CD4-positive, CD25-positive, alpha-beta regulatory T cell (primary cell): ENCODE measurements at regions not wholly inside any gene's neighbourhood (a gene's known extent, or its start where the extent isn't known, plus 50 kb on each side); places are given as distances from the start of the nearest gene placed in this dataset.

Experiments used
- ATAC-seq, 2 donors: fragments of 150-1000 bp; cut with Tn5 transposase; one replicate each; pipeline ENCODE4 v1.10.0; 2021; ENCODE audit warnings: low read depth in 2 of 2, moderate number of reproducible peaks in 2 of 2, moderate library complexity in 1 of 2
- DNase-seq, 3 donors: peaks; one replicate each; pipeline versions ENCODE4 v3.0.0 to v3.0.0-alpha.2; 2012 to 2022; ENCODE audit warnings: mixed read lengths in 1 of 3
- H3K27ac ChIP-seq: one replicate; pipeline ENCODE4 v1.7.0; 2013; ENCODE audit warnings: mild to moderate bottlenecking, low read length; ENCODE audit not compliant: insufficient read depth, poor library complexity, severe bottlenecking
- H3K27me3 ChIP-seq: one replicate; pipeline ENCODE4 v1.7.0; 2013; ENCODE audit warnings: low read length; ENCODE audit not compliant: control insufficient read depth, insufficient read depth
- H3K36me3 ChIP-seq: one replicate; pipeline ENCODE4 v1.7.0; 2013; ENCODE audit warnings: mild to moderate bottlenecking, low read length, moderate library complexity; ENCODE audit not compliant: control insufficient read depth, insufficient read depth
- H3K4me1 ChIP-seq: 2 replicates; pipeline ENCODE4 v1.7.0; 2013; ENCODE audit warnings: mild to moderate bottlenecking, low read length; ENCODE audit not compliant: insufficient read depth, control insufficient read depth, poor library complexity, severe bottlenecking
- H3K4me3 ChIP-seq: one replicate; pipeline ENCODE4 v1.7.0; 2013; ENCODE audit warnings: low read depth, mild to moderate bottlenecking, low read length, moderate library complexity
- H3K9me3 ChIP-seq, 2 experiments: 1 replicate in 1 of 2; 2 replicates in 1 of 2; pipeline ENCODE4 v1.7.0; 2013; ENCODE audit warnings: low read length in 2 of 2, mild to moderate bottlenecking in 1 of 2, moderate library complexity in 1 of 2; ENCODE audit not compliant: control insufficient read depth in 2 of 2
- H3K27ac Mint-ChIP-seq, 3 donors: one replicate each; pipeline ENCODE4 v1.8.0; 2020 to 2022; ENCODE audit warnings: mild to moderate bottlenecking in 3 of 3, mixed read lengths in 3 of 3, moderate library complexity in 2 of 3
- H3K27me3 Mint-ChIP-seq: one replicate; pipeline ENCODE4 v1.8.0; 2022; ENCODE audit warnings: mild to moderate bottlenecking, mixed read lengths
- H3K36me3 Mint-ChIP-seq: one replicate; pipeline ENCODE4 v1.8.0; 2020; ENCODE audit warnings: mixed read lengths
- H3K4me1 Mint-ChIP-seq, 4 donors: one replicate each; pipeline ENCODE4 v1.8.0; 2020 to 2022; ENCODE audit warnings: mixed read lengths in 4 of 4, mild to moderate bottlenecking in 1 of 4
- H3K4me3 Mint-ChIP-seq, 4 donors: one replicate each; pipeline ENCODE4 v1.8.0; 2020 to 2022; ENCODE audit warnings: mild to moderate bottlenecking in 4 of 4, mixed read lengths in 4 of 4, moderate library complexity in 3 of 4
- H3K9me3 Mint-ChIP-seq, 7 donors: one replicate each; pipeline ENCODE4 v1.8.0; 2020 to 2022; ENCODE audit warnings: mixed read lengths in 7 of 7, mild to moderate bottlenecking in 3 of 7, moderate library complexity in 2 of 7

DNA sequence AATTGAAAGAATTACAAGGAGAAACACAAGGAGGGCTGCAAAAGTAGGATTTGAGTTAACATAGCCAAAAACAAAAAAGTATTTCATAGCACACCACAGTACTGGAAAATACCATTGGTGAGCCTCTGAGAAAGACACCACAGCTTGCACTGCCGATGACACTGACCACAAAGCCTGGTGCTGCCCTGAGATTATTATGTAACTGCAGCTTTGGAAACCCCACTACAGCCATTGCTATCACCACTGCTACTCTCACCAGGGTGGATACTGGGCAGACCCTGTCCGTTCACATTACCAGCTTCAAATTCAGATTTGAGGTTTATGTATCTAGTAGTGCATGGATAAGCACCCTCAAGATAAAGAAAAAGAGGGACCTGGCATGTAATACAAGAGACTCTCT lies 1246.7 kb upstream of the SORCS1 start:
- H3K36me3 ChIP-seq = no peaks in the 10 kb centered on the region
- H3K27ac ChIP-seq = no peak overlapping the region
- Mint-ChIP-seq H3K27ac (no peak overlapping the region), H3K36me3 (no peaks in the 10 kb centered on the region), H3K4me3 (no peak overlapping the region), H3K9me3 (peaks cover 0 to 9% (median 4%) of the 10 kb centered on the region in 7 donors), H3K27me3 (no peaks in the 10 kb centered on the region), H3K4me1 (no peaks in the 10 kb centered on the region)
- no peak for ATAC-seq
- no peak overlapping the region for H3K4me3 ChIP-seq
- no peaks in the 10 kb centered on the region for H3K9me3 ChIP-seq
- no peaks in the 10 kb centered on the region for H3K27me3 ChIP-seq
- H3K4me1 ChIP-seq = no peaks in the 10 kb centered on the region
- DNase-seq = no peak

GRCh38 chr10:108410236-108410635 lies 1245.7 kb upstream of the SORCS1 start:
- Histone ChIP-seq H3K4me3 (no peak overlapping the region), H3K27me3 (no peaks in the 10 kb centered on the region), H3K27ac (no peak overlapping the region), H3K9me3 (no peaks in the 10 kb centered on the region), H3K36me3 (no peaks in the 10 kb centered on the region), H3K4me1 (no peaks in the 10 kb centered on the region)
- no peak for ATAC-seq
- Mint-ChIP-seq H3K4me3 (no peak overlapping the region), H3K36me3 (no peaks in the 10 kb centered on the region), H3K27ac (no peak overlapping the region), H3K9me3 (peaks cover 0 to 6% (median 4%) of the 10 kb centered on the region in 7 donors), H3K4me1 (no peaks in the 10 kb centered on the region), H3K27me3 (no peaks in the 10 kb centered on the region)
- no peak for DNase-seq

DNA sequence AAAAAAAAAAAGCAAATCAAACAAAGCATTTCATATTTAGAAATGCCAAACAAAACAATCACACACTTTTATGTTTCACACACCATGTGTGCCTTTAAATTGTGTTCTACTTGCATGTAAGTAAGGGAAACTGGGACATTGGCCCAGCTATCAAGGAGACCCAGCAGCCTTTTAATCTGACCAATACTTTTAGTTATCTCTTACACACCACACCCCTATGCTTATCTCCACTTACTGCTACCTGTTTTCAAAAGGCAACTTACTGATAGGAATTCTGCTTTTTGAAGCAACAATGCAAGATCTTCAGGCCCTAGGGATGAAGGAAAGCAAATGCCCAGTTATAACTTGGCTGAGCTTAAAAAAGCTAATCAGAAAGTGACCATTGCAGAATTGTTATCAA lies 1244.8 kb upstream of the SORCS1 start:
- H3K9me3 ChIP-seq = no peaks in the 10 kb centered on the region
- no peaks in the 10 kb centered on the region for H3K4me1 ChIP-seq
- H3K27me3 ChIP-seq = no peaks in the 10 kb centered on the region
- no peak overlapping the region for H3K4me3 Mint-ChIP-seq
- DNase-seq (no peak), ATAC-seq (no peak)
- no peak overlapping the region for H3K27ac ChIP-seq
- H3K4me1 Mint-ChIP-seq = no peaks in the 10 kb centered on the region
- no peak overlapping the region for H3K27ac Mint-ChIP-seq
- H3K27me3 Mint-ChIP-seq = no peaks in the 10 kb centered on the region
- peaks cover 0 to 9% (median 4%) of the 10 kb centered on the region in 7 donors for H3K9me3 Mint-ChIP-seq
- H3K36me3 ChIP-seq = no peaks in the 10 kb centered on the region
- H3K4me3 ChIP-seq = no peak overlapping the region
- no peaks in the 10 kb centered on the region for H3K36me3 Mint-ChIP-seq

GRCh38 chr10:108404155-108404554 lies 1239.6 kb upstream of the SORCS1 start:
- no peak overlapping the region for H3K27ac ChIP-seq
- H3K27me3 ChIP-seq = no peaks in the 10 kb centered on the region
- Mint-ChIP-seq H3K27me3 (no peaks in the 10 kb centered on the region), H3K27ac (no peak overlapping the region), H3K4me1 (no peaks in the 10 kb centered on the region), H3K9me3 (peaks cover 0 to 9% (median 1%) of the 10 kb centered on the region in 7 donors), H3K4me3 (no peak overlapping the region), H3K36me3 (no peaks in the 10 kb centered on the region)
- peaks cover 0 to 2% of the 10 kb centered on the region in 2 experiments for H3K9me3 ChIP-seq
- DNase-seq (no peak), ATAC-seq (no peak)
- H3K4me3 ChIP-seq = no peak overlapping the region
- no peaks in the 10 kb centered on the region for H3K4me1 ChIP-seq
- no peaks in the 10 kb centered on the region for H3K36me3 ChIP-seq

- H3K4me3 Mint-ChIP-seq = no peak overlapping the region
- ATAC-seq (no peak), DNase-seq (no peak)
- no peaks in the 10 kb centered on the region for H3K4me1 Mint-ChIP-seq
- H3K27me3 Mint-ChIP-seq = no peaks in the 10 kb centered on the region
- no peaks in the 10 kb centered on the region for H3K36me3 ChIP-seq
- H3K27ac Mint-ChIP-seq = no peak overlapping the region
- H3K4me1 ChIP-seq = no peaks in the 10 kb centered on the region
- peaks cover 0 to 2% of the 10 kb centered on the region in 2 experiments for H3K9me3 ChIP-seq
- H3K9me3 Mint-ChIP-seq = peaks cover 0 to 10% (median 4%) of the 10 kb centered on the region in 7 donors
- no peak overlapping the region for H3K27ac ChIP-seq
- no peaks in the 10 kb centered on the region for H3K36me3 Mint-ChIP-seq
- no peak overlapping the region for H3K4me3 ChIP-seq
- H3K27me3 ChIP-seq = no peaks in the 10 kb centered on the region
These were observed 1235.0 kb upstream of the SORCS1 start for GRCh38 chr10:108399465-108399864.

GRCh38 chr10:108393089-108393488 lies 1228.6 kb upstream of the SORCS1 start:
- no peaks in the 10 kb centered on the region for H3K27me3 ChIP-seq
- Mint-ChIP-seq H3K4me1 (no peaks in the 10 kb centered on the region), H3K36me3 (no peaks in the 10 kb centered on the region), H3K27me3 (no peaks in the 10 kb centered on the region), H3K27ac (no peak overlapping the region), H3K4me3 (no peak overlapping the region), H3K9me3 (peaks cover 5 to 14% (median 10%) of the 10 kb centered on the region in 7 donors)
- no peaks in the 10 kb centered on the region for H3K36me3 ChIP-seq
- no peaks in the 10 kb centered on the region for H3K4me1 ChIP-seq
- ATAC-seq (no peak), DNase-seq (no peak)
- no peak overlapping the region for H3K4me3 ChIP-seq
- H3K27ac ChIP-seq = no peak overlapping the region
- no peaks in the 10 kb centered on the region for H3K9me3 ChIP-seq

DNA sequence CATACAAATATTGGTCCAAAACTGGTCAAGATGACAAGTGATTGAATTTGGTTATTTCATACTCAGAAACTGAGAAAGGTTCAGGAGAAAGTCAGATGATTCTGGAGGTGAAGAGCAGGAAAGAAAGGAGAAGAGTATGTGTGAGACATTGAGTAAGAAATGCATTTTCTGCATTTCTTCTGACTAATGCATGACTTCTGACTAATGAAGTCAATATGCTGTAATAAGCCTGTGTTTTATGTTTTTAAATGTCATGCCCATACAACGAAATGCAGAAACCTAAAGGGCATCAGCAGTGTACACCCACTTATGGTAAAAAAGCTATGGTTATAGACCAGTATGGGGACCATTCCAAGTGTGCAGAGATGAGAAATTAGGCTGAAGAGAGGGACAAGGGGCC lies 1227.8 kb upstream of the SORCS1 start:
- Histone ChIP-seq H3K36me3 (no peaks in the 10 kb centered on the region), H3K27ac (no peak overlapping the region), H3K27me3 (no peaks in the 10 kb centered on the region), H3K9me3 (peaks cover 0 to 2% of the 10 kb centered on the region in 2 experiments), H3K4me1 (no peaks in the 10 kb centered on the region), H3K4me3 (no peak overlapping the region)
- H3K27ac Mint-ChIP-seq = no peak overlapping the region
- H3K36me3 Mint-ChIP-seq = no peaks in the 10 kb centered on the region
- no peaks in the 10 kb centered on the region for H3K27me3 Mint-ChIP-seq
- DNase-seq (no peak), ATAC-seq (no peak)
- no peak overlapping the region for H3K4me3 Mint-ChIP-seq
- peaks cover 6 to 16% (median 8%) of the 10 kb centered on the region in 7 donors for H3K9me3 Mint-ChIP-seq
- H3K4me1 Mint-ChIP-seq = no peaks in the 10 kb centered on the region

- no peaks in the 10 kb centered on the region for H3K36me3 ChIP-seq
- H3K4me3 ChIP-seq = no peak overlapping the region
- no peaks in the 10 kb centered on the region for H3K36me3 Mint-ChIP-seq
- DNase-seq = no peak
- H3K4me1 ChIP-seq = no peaks in the 10 kb centered on the region
- H3K27me3 Mint-ChIP-seq = no peaks in the 10 kb centered on the region
- H3K27ac Mint-ChIP-seq = no peak overlapping the region
- H3K4me3 Mint-ChIP-seq = no peak overlapping the region
- peaks cover 2 to 12% (median 6%) of the 10 kb centered on the region in 7 donors for H3K9me3 Mint-ChIP-seq
- ATAC-seq = no peak
- peaks cover 0 to 6% of the 10 kb centered on the region in 2 experiments for H3K9me3 ChIP-seq
- no peak overlapping the region for H3K27ac ChIP-seq
- H3K27me3 ChIP-seq = no peaks in the 10 kb centered on the region
- no peaks in the 10 kb centered on the region for H3K4me1 Mint-ChIP-seq
These were observed 1224.2 kb upstream of the SORCS1 start for GRCh38 chr10:108388706-108389105.
